Neutrophil (primary cell): ENCODE measurements at regions not wholly inside any gene's neighbourhood (a gene's known extent, or its start where the extent isn't known, plus 50 kb on each side); places are given as distances from the start of the nearest gene placed in this dataset.
"Not testable (repeated sequence)": the region's sequence is repeated elsewhere in the genome, so short reads cannot be mapped to it uniquely, and the experiment has no call there.

ENCODE experiments used
- H3K27ac ChIP-seq: fragments of 200-600 bp; sonication (generic); 2 replicates; pipeline ENCODE4 v1.5.1; 2016; ENCODE audit warnings: mild to moderate bottlenecking, moderate library complexity
- H3K27me3 ChIP-seq: fragments of 200-600 bp; sonication (generic); 2 replicates; pipeline ENCODE4 v1.6.0; 2016; ENCODE audit warnings: mild to moderate bottlenecking
- H3K36me3 ChIP-seq: fragments of 200-600 bp; sonication (generic); 2 replicates; pipeline ENCODE4 v1.5.1; 2017
- H3K4me1 ChIP-seq, 2 experiments: fragments of 200-600 bp in 1 of 2; sonication (generic) in 1 of 2; 1 replicate in 1 of 2; 2 replicates in 1 of 2; pipeline versions ENCODE4 v1.5.1 to v1.6.1; 2013 to 2016; ENCODE audit warnings: low read depth in 1 of 2, low read length in 1 of 2, mild to moderate bottlenecking in 1 of 2, moderate library complexity in 1 of 2; ENCODE audit not compliant: control insufficient read depth in 1 of 2, insufficient read depth in 1 of 2
- H3K4me3 ChIP-seq, 2 experiments: fragments of 200-600 bp in 1 of 2; sonication (generic) in 1 of 2; 1 replicate in 1 of 2; 2 replicates in 1 of 2; pipeline ENCODE4 v1.5.1; 2013 to 2016; ENCODE audit warnings: low read depth in 1 of 2, low read length in 1 of 2, mild to moderate bottlenecking in 1 of 2, moderate library complexity in 1 of 2
- H3K9me3 ChIP-seq: fragments of 200-600 bp; sonication (generic); 2 replicates; pipeline ENCODE4 v1.5.1; 2016
- TF ChIP-seq, protein P1 (sequence below): fragments of 200-600 bp; sonication (generic); IDR thresholded peaks from 2 replicates; pipeline ENCODE4 v1.5.1; 2016; ENCODE audit warnings: antibody characterized with exemption

DNA sequence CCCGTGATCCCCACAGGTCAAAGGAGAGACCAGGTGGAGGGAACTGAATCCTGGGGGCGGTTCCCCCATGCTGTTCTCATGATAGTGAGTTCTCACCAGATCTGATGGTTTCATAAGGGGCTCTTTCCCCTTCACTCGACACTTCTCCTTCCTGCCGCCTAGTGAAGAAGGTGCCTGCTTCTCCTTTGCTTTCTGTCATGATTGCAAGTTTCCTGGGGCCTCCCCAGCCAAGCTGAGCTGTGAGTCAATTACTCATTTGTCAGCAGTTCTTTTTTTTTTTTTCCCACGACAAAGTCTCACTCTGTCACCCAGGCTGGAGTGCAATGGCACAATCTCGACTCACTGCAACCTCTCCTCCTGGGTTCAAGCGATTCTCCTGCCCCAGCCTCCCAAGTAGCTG lies 1530.4 kb downstream of the BRD1 start:
- TF ChIP-seq, protein P1, sequence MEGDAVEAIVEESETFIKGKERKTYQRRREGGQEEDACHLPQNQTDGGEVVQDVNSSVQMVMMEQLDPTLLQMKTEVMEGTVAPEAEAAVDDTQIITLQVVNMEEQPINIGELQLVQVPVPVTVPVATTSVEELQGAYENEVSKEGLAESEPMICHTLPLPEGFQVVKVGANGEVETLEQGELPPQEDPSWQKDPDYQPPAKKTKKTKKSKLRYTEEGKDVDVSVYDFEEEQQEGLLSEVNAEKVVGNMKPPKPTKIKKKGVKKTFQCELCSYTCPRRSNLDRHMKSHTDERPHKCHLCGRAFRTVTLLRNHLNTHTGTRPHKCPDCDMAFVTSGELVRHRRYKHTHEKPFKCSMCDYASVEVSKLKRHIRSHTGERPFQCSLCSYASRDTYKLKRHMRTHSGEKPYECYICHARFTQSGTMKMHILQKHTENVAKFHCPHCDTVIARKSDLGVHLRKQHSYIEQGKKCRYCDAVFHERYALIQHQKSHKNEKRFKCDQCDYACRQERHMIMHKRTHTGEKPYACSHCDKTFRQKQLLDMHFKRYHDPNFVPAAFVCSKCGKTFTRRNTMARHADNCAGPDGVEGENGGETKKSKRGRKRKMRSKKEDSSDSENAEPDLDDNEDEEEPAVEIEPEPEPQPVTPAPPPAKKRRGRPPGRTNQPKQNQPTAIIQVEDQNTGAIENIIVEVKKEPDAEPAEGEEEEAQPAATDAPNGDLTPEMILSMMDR, result no peak
- no peak overlapping the region for H3K27ac ChIP-seq
- no peaks in the 10 kb centered on the region for H3K9me3 ChIP-seq

DNA sequence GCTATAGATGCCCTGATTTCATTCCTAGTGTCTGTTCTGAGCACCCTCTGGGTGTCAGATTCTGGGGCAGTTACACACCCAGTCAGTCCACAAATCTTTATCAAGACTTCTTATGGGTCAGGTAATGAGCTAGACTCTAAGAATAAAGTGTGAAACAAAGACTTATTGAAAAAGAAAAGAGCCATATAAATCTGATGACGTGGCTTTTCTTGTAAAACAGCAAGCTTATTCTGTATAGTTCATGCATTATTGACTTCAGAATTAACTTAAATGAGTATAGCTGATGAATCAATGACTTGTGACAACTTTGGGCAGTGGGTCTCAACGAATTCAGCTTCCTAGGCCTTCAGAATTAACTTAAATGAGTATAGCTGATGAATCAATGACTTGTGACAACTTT lies 1527.5 kb downstream of the TBC1D22A start:
- not testable (repeated sequence) for H3K9me3 ChIP-seq, H3K36me3 ChIP-seq, H3K27me3 ChIP-seq, H3K27ac ChIP-seq, H3K4me1 ChIP-seq, H3K4me3 ChIP-seq

More for the DNA sequence above, 1530.4 kb downstream of the BRD1 start:
- no peaks in the 10 kb centered on the region for H3K36me3 ChIP-seq
- no peak overlapping the region for H3K4me3 ChIP-seq
- no peaks in the 10 kb centered on the region for H3K27me3 ChIP-seq
- no peaks in the 10 kb centered on the region for H3K4me1 ChIP-seq

DNA sequence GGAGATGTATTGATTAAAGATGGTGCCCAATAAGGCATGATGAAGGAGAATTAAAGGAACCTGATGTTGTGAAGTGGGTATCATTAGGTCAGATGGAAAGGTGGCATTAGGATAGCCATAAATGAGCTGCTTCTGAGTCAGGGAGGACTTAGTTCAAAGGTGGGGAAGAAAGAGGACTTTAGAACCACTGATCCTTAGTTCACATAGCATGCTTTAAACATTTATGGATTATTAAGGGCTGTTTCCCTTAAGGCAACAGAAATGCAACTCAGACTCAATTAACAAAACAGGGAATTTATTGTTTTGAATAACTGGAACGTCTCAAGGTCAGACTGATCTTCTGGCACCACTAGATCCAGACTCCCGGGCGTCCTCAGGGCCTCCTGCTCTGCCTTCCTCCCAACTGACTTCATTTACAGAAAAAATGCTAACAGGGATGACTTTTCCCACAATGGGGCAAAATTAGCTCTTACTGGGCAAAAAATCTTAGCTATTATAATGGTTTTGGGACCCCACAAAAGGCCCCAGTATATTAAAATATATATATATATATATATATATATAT lies 1526.0 kb downstream of the TBC1D22A start:
- no peaks in the 10 kb centered on the region for H3K9me3 ChIP-seq
- no peak overlapping the region for H3K4me3 ChIP-seq
- no peaks in the 10 kb centered on the region for H3K4me1 ChIP-seq
- no peak overlapping the region for H3K27ac ChIP-seq
- no peaks in the 10 kb centered on the region for H3K27me3 ChIP-seq
- TF ChIP-seq, protein P1, result no peak
- no peaks in the 10 kb centered on the region for H3K36me3 ChIP-seq

DNA sequence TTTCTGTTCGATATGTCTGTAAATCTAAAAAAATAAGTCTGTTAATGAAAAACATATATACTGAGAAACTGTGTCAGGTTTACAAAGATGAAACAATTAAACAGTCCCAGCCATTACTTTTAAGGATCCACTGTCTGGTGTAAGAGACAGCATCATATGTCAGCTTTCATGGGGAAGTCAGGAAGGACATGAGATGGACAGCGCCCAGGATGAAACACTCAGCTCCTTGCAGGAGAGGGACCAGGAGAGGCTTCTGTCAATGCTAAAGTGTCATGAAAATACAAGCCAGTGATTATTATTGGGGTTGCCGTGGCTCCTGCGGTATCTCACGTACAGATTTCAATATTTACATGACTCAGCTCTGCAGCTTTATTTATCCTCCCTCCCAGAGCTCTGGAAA lies 1524.6 kb downstream of the TBC1D22A start:
- H3K27ac ChIP-seq, result no peak overlapping the region
- no peaks in the 10 kb centered on the region for H3K9me3 ChIP-seq
- H3K4me3 ChIP-seq, result no peak overlapping the region
- no peaks in the 10 kb centered on the region for H3K4me1 ChIP-seq
- TF ChIP-seq, protein P1, result no peak
- H3K36me3 ChIP-seq, result no peaks in the 10 kb centered on the region
- no peaks in the 10 kb centered on the region for H3K27me3 ChIP-seq

DNA sequence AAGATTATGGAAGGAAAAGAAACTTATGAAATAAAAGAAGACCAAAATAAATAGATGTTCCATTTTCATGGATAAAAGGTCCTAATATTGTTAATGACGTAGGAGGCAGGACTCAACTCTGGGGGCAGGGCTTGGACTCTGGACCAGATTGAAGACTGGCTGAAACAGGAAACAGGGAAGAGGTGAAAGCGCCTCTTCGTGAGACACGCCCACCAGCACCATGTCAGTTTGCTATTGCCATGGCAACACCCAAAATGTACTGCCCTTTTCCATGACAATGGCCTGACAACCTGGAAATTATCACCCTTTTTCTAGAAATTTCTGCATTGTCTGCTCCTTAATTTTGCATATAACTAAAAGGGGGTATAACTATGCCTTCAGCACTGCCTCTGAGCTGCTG lies 1522.2 kb downstream of the TBC1D22A start:
- Histone ChIP-seq H3K4me1 (no peaks in the 10 kb centered on the region), H3K9me3 (no peaks in the 10 kb centered on the region), H3K27me3 (no peaks in the 10 kb centered on the region), H3K27ac (no peak overlapping the region), H3K4me3 (no peak overlapping the region), H3K36me3 (no peaks in the 10 kb centered on the region)
- TF ChIP-seq, protein P1, result no peak

DNA sequence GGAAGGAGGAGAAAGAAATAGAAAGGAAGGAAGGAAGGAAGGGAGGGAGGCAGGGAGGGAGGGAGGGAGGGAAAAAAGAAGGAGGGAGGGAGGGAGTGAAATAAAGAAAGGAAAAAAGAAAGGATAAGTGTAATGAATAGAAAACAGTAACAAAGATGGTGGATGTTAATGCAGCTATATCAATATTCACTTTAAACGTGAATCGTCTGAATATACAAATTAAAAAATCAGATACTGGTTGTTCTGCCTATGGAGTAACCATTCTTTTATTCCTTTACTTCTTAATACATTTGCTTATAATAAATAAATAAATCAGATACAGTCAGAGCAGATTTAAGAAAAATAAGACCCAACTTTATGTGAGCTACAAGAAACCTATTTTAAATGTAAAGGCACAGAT lies 1520.4 kb downstream of the TBC1D22A start:
- Histone ChIP-seq H3K27ac (no peak overlapping the region), H3K36me3 (no peaks in the 10 kb centered on the region), H3K9me3 (no peaks in the 10 kb centered on the region), H3K4me3 (no peak overlapping the region), H3K4me1 (no peaks in the 10 kb centered on the region), H3K27me3 (no peaks in the 10 kb centered on the region)
- TF ChIP-seq, protein P1, result no peak
